ENCODE measurements at regions not wholly inside any gene's neighbourhood (a gene's known extent, or its start where the extent isn't known, plus 50 kb on each side); places are given as distances from the start of the nearest gene placed in this dataset.
"Not testable (repeated sequence)": the region's sequence is repeated elsewhere in the genome, so short reads cannot be mapped to it uniquely, and the experiment has no call there.

DNA sequence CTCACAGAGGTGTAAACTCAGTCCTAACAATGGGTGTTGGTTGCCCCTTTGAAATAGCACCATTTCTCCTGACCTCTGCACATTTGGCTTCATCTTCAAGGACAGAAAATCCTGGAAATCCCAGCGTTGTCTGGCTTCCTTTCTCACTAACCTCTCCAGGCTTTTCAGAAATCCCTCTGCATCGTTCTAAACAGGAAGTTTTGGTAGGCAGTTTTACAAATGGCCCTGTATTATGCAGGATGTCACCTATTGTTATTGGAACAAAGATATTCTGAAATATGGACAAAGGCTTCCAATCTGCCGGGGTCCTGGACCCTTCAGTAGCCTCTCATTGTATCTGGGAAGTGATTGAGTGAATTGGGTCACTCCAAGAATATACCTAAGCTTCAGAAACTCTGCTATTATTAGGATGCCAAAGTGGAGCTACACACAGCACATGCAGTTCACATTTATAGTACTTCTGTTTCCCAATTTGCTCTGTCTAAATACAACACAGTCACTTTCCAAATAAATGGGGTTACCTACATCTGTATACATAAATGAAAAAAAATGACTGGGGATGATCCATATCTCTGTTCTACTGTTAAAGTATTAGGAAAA is 134.8 kb upstream of the KLF6 start:
- no peak for DNase-seq (ENCODE audit: low read depth)

DNA sequence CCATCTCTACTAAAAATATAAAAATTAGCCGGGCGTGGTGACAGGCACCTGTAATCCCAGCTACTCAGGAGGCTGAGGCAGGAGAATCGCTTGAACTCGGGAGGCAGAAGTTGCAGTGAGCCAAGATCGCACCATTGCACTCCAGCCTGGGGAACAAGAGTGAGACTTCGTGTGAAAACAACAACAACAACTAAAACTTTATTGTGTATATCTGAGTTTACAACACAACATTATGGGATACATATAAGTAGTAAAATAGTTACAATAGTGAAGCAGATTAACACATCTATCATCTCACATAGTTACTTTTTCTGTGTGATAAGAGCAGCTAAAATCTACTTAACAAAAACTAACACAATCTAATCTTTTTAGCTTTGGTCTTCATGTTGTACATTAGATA is 132.4 kb upstream of the KLF6 start:
- not testable (repeated sequence) for DNase-seq (ENCODE audit: low read depth)

DNA sequence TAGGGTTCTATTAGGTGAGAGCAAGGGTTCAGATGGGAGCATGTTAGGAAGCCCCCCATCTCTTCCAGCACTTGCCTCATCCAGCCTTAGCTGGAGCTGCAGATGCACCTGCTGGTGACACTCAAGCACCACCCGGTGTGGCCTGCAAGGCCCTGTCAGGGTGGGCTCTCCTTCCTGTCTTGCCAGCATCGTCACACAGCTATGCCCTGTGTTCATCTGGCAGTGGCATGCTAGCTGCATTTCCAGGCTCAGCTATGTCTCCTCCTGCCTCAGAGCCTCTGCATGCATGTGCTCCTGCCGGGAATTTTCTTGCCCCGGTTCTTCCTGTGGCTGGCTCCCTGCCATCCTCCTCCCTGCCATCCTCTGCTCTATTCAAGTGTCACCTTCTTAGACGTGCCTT is 129.7 kb upstream of the KLF6 start:
- no peak for DNase-seq (ENCODE audit: low read depth)

DNA sequence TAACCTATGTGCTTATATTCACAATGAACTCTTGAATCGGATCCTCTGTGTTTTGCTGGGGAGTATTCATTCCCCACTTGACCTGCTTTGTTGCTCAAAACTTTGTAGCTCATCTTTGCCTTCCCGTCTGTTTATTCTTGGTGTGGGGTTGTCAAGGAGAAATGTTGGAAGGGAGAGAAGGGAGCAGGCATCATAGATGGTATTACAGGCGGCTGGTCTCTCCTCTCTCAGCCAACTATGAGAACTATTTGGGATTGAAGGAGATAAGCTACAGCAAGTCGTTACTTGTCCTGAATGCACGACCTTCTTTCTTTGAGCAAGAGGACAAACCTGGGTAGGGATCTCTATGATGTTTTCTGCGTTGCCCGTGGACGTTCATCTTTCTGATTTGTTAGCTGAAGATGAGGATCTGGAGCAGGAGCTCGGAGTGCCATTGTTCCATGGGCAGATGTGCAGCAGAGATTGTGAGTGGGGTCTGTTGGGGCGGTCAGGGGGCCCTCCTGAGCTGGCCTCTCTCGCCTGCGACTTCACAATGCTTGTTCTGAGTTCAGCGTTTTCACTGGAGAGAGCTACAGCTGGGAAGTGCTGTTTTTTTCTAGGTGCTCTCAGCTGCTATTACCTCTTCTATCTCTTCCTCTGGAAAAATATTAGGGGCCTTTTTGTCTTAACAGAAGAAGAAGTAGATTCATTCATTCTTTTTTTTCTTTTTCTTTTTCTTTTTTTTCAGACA is 126.9 kb upstream of the KLF6 start:
- no peak for DNase-seq (ENCODE audit: low read depth)

DNA sequence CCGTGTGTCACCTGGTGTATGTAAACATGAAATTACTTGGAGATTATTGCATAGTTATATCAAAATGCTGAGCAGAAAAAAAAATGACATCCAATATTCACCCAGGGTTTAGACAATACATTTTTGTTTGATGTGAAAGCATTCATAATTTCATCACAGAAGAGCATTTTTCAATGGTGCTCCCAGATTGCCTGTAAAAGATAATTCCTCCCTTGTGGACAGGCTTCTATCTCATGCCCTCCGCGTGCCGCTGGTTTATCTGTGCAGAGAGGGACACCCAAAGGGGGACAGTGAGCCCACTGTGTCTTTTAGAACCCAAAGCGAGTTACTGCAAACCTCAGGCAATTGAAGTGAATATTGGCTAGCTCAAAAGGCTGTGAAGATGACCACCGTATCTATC is 126.2 kb upstream of the KLF6 start:
- no peak for DNase-seq (ENCODE audit: low read depth)

DNA sequence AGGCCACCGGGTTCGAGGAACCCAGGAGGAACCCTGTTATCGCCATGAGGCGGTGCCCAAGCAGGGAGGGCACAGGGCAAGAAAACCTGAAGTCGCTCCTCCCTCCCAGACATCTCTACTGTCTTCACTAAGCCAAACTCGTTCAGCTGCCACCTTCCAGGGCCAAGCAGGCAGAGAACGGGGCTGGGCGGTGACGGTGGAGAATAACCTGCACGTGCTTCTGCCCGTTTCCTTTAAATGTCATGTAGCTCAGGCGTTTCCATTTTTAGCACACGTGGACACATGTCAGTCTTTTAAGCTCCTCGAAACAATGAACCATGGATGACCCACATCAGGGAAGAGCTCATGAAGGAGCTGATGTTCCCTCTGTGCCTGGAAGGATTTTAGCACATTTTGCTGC is 124.3 kb upstream of the KLF6 start:
- no peak for DNase-seq (ENCODE audit: low read depth)

DNA sequence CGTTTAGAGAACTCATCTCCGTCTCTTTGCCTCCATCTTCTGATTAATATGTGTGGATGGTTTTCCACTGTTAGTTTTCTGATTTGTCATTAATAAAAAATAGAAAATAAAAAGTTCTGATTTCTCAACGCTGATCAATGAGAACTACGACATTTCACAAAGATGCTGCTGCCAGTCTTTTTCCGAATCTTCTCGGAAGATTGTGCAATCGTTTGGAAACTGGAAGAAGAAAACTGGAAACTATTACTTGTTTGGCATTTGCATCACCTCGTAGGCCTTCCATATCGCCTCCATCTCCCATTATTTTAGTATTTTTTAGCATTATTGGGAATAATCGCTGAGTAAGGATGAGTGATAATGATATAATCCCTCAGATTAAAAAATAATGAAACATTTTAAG is 123.2 kb upstream of the KLF6 start:
- no peak for DNase-seq (ENCODE audit: low read depth)

DNA sequence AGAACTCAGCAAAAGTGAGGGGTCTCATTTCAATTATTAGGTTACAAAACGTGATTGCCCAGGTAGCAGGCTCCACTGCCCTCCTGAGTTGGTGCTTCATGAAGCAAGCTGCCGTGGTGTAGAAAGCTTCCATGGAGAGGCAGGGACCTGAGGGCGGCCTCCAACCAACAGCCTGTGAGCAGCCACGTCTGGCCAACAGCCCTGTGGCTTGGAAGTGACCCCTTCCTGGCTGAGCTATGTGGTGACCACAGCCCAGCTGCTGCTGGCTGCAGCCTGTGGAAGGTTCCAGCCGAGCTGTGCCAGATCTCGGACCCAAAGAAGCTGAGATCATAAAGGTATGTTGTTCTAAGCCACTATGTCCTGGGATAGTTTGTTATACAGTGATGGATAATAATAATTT is 122.5 kb upstream of the KLF6 start:
- DNase-seq (ENCODE audit: low read depth): no peak

DNA sequence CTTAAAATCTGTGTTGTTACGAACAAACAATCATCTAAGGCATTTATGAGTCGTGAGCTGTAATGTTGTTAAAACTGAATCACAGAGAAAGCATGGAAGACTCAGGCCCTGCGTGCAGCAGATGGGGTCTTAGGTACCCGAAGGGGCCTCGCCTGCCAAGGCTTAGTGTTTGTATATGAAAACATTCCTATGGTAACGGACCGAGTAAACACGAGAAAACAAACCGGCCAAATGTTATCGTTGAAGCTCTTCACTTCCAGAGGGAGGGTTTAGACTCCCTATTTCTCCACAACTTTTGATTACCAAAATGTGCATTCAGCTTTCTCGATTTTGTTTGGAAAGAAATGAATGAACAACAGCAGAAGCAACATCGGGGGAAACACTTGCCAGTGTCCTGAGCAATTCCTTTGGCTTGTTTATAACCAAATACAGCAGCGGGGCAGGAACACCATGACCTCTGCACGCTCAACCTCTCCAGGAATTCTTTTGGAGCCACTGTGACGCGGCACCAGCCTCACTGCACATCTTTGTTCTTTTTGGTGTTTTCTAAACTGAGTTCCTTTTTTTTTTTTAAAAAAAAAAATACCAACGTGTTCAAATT is 121.6 kb upstream of the KLF6 start:
- no peak for DNase-seq (ENCODE audit: low read depth)

DNA sequence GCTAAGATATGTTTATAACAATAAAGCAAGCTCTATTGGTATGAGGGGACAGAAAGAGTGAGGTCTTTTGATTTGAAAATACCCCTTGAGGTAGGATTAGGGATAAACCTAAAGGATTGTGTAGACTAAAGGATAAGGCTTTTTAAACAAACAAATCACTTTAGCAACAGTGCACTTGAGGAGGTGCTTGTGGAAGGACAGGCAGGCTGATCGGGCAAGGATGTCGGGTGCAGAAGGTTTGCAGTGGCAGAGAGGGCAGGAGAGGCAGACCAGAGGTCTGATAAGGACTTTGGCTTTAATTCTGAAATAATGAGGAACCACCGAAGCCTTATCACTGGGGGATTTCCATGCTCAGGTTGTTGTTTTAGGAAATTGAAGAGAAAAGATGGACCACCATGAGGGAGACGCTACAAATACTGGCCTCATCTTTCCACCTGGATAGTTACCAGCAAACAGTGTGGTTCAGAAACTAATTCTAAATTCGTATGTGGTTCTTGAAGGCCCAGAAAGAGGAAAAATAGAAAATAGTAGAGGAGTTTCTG is 119.5 kb upstream of the KLF6 start:
- no peak for DNase-seq (ENCODE audit: low read depth)

DNA sequence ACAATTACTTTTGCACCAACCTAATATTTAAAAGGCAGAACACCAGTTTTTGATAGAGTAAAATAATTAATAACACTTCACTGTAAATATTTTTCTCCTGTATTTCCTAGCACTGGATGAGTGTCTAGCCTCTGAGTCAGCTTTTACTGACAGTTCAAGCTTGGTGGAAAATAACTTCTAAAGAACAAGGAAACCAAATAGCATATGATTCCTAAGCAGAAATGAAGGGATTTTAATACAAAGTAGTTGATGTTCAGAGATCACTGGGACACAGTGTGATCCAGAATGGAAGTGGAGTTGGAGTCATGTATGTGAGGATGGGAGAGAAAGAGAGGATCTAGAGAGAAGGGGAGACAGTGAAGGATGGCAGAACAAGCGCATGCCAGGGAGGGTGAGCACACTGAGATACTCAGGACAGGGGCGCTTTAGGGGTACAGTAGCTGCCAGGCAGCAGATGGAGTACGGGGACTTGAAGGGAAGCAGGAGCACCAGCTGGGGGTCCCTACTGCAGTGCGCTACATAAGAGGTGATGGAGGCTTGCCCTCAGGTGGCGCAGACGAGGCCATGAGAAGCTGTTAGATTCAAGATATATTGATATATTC is 117.9 kb upstream of the KLF6 start:
- DNase-seq (ENCODE audit: low read depth): no peak

DNA sequence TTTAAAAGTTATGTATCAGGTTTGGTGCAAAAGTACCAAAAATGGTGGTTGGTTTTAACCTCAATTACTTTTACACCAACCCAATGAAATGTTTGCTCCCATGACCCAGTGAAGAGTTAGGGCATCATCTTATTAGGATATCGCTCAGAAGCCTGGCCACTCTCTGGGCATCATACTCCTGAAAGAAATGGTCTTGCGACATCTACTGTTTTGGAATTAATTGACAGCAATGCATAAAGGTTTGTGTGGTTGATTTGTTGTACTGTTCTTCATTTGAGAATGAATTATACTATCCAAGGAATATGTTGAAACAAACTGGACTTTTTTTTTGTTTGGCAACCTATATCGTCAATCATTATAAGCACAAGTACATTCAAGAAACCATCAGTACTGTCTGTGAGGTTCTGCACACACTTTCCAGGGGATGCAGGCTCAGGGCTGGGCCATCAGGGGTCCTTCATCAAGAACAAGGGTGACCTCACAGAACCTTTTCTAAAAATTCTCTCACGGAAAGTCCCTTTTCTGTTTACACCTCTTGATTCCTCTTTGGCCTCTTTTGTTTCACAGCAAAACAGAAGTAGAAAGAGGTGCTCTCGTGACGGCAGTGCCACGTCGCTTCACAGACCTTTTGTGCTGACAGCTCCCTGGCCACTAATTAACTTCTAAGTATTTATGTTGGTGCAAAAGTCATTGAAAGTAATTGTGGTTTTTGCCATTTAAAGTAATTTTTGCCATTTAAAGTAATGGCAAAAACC is 117.2 kb upstream of the KLF6 start:
- no peak for DNase-seq (ENCODE audit: low read depth)

DNA sequence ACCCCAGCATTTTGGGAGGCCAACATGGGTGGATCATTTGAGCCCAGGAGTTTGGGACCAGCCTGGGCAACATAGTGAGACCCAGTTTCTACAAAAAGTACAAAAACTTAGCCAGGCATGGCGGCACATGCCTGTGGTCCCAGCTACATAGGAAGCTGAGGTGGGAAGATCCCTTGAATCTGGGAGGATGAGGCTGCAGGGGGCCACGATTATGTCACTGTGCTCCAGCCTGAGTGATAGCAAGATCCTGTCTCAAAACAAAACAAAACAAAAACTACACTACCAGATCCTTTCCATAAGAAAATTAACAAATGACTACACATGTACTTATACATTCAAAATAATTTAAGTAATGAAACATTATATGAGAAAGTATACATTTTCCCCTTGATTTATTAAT is 116.4 kb upstream of the KLF6 start:
- no peak for DNase-seq (ENCODE audit: low read depth)

DNA sequence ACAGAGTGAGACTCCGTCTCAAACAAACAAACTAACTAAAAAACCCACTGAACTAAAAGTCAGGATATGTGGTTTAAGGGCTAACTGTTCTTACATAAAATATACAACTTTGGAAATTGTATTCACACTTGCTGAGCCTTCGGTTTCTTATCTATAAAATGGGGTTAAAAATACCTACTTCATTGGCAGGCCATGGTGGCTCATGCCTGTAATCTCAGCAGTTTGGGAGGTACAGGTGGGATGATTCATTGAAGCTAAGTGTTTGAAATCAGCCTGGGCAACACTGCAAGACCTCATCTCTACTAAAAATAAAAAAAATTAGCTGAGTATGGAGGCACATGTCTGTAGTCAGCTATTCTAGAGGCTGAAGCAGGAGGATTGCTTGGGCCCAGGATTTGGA is 115.4 kb upstream of the KLF6 start:
- no peak for DNase-seq (ENCODE audit: low read depth)

DNA sequence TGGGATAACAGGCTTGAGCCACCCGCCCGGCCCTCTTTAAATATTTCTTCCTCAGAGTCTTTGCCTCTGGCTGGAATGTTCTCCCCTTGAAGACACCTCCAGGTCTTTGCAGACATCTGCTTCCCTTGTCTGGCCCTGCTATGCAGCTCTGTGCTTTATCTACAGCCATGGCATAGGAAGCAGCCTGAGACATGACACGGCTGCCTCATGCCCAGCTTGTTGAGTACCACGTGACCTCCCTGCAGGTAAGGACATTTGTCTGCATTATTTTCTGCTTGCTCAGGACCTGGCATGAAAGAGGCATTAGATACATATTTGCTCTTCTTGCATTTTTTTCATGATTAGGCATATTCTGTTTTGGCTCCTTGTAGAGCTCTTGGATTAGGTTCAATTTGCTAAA is 113.8 kb upstream of the KLF6 start:
- no peak for DNase-seq (ENCODE audit: low read depth)

DNA sequence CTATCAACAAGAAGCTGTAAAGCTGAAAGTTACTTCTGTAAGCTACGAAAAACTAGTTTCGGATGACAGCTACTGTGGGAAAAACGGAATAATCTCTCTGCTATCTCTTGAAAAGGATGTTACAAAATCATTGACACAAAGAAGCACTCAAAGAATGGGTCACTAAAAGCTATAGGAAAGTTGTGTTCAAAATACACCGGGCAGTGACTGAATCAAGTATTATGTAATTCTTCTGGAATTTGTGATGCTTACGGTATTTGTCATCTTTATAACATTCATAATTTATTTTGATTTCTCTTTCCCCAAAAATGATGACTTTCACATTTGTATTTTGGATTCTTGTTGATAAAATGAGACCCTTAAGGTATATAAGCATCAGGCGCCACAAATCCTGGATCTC is 112.1 kb upstream of the KLF6 start:
- DNase-seq (ENCODE audit: low read depth): peak; percentile 39

DNA sequence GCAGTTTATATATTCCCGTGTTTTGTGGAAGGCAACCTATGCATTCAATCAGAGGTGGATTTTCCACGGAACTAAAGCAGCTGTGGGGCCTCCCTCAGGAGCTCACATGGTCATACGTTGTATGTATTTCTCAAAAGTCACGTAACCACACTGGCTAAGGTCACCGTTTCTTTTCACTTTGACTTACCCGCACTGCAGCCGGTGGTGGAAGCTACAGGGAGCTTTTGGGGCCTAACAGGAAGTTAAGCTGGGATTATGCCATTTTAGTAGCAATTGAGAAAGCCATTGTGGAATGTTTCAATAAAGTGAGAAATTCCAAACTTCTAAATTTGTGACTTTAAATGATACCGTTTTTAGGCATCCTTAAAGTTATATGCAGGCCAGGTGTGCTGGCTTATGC is 111.2 kb upstream of the KLF6 start:
- DNase-seq (ENCODE audit: low read depth): no peak

DNA sequence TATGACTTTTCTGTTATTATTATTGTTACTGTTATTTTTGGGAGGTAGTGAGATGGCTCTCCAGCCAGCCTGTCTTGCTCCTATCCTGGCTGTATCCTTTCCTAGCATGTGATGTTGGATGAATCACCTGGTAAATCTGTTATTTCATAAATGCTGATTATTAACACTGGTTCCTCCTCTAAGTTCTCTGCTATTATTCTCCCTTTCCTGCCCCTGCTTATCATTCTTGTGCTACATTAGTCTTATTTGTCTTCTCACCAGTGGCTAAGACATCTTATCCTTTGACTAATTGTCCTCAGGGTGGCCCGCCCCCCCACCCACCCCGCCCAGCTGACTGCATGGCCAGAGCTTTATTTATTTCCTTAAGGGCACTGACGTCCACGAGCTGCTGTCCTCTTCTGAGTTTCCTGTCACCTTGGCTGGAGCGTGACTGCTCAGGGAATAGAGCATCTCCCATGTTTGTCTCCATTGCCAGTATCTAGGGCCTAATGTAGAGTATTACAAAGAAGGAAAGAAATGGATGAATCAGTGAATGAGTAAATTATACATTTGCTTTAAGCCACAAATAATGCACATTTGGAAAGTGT is 110.1 kb upstream of the KLF6 start:
- DNase-seq (ENCODE audit: low read depth): no peak

DNA sequence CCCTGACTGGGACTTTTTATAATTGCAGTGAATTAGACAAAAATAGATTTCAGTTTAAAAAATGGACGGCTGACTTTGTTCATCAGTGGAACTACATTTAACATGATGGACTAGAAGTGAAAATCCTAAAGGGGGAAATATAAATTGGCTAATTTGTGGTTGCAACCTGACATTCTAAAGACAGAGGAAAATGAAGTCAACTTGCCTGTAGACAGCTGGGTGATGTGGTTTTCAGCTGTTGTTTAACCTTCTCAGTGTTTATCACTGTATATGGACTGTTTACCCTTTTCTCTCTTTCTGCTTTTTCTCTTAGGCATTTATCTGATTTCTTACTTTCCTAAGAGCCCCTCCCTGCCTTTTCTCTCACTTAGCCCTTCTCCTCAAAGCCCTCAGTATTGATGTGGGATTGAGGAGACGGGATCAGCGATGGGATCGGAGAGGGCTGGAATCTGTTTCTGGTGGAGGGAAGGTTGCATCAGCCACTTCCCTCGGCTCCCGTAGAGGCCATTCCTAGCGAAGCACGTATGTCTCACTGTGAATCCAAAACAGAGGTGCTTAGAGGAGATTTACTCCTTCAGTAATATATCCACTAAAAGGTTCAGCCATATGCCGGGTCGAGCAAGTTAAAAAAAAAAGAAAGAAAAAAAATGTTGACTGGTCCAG is 109.0 kb upstream of the KLF6 start:
- DNase-seq (ENCODE audit: low read depth): no peak

All from HT1080 (cell line).